Hippocampal formation (tissue), 2 donors: ENCODE measurements at regions not wholly inside any gene's neighbourhood (a gene's known extent, or its start where the extent isn't known, plus 50 kb on each side); places are given as distances from the start of the nearest gene placed in this dataset.

Experiments
- DNase-seq, 2 donors: peaks; one replicate each; lab custom pipeline; 2025; lab: John Stamatoyannopoulos, UW

GRCh38 chr2:18503376-18504228 is 56.9 kb downstream of the RDH14 start:
- DNase-seq, result no peak

- DNase-seq, result no peak
These were observed 58.3 kb downstream of the RDH14 start for GRCh38 chr2:18502142-18502541.

- no peak for DNase-seq
These were observed 58.7 kb downstream of the RDH14 start for GRCh38 chr2:18501729-18502128.

GRCh38 chr2:18501156-18501555 is 59.3 kb downstream of the RDH14 start:
- no peak for DNase-seq

- no peak for DNase-seq
These were observed 60.1 kb downstream of the RDH14 start for GRCh38 chr2:18500333-18500732.

- DNase-seq, result no peak
These were observed 61.9 kb downstream of the RDH14 start for GRCh38 chr2:18498531-18498930.

- DNase-seq, result no peak
These were observed 63.9 kb downstream of the RDH14 start for GRCh38 chr2:18496516-18496915.

GRCh38 chr2:18495058-18495457 is 65.4 kb downstream of the RDH14 start:
- DNase-seq, result no peak

GRCh38 chr2:18492721-18493120 is 67.7 kb downstream of the RDH14 start:
- no peak for DNase-seq

GRCh38 chr2:18491577-18491976 is 68.9 kb downstream of the RDH14 start:
- DNase-seq, result no peak

- no peak for DNase-seq
These were observed 69.6 kb downstream of the RDH14 start for GRCh38 chr2:18490901-18491300.

- no peak for DNase-seq
These were observed 73.1 kb downstream of the RDH14 start for GRCh38 chr2:18487106-18487913.

GRCh38 chr2:18484625-18485024 is 75.8 kb downstream of the RDH14 start:
- no peak for DNase-seq

- no peak for DNase-seq
These were observed 76.6 kb downstream of the RDH14 start for GRCh38 chr2:18483896-18484295.

GRCh38 chr2:18482666-18483065 is 77.8 kb downstream of the RDH14 start:
- DNase-seq, result no peak

- no peak for DNase-seq
These were observed 80.5 kb downstream of the RDH14 start for GRCh38 chr2:18479947-18480369.

GRCh38 chr2:18477293-18477692 is 83.2 kb downstream of the RDH14 start:
- no peak for DNase-seq

GRCh38 chr2:18476484-18476883 is 84.0 kb downstream of the RDH14 start:
- DNase-seq, result no peak

GRCh38 chr2:18475884-18476283 is 84.6 kb downstream of the RDH14 start:
- no peak for DNase-seq

GRCh38 chr2:18474700-18475099 is 85.8 kb downstream of the RDH14 start:
- DNase-seq, result no peak

- DNase-seq, result no peak
These were observed 86.9 kb downstream of the RDH14 start for GRCh38 chr2:18473241-18474181.
